IMR-90 (cell line): ENCODE measurements at regions not wholly inside any gene's neighbourhood (a gene's known extent, or its start where the extent isn't known, plus 50 kb on each side); places are given as distances from the start of the nearest gene placed in this dataset.

ENCODE experiments used
- ATAC-seq: fragments of 200-7000 bp; cut with Tn5 transposase; 2 replicates; pipeline ENCODE4 v1.9.1; 2020; ENCODE audit warnings: low read depth, mild to moderate bottlenecking, moderate library complexity
- BruUV-seq: library from RNA; stranded (reverse); fragments of 400-500 nt; replicated peaks from 2 replicates; lab custom pipeline; 2021; lab: Mats Ljungman, UMichigan
- CTCF ChIA-PET: fragments of 300-600 bp; formaldehyde crosslinking; extraction: SDS; loops from one replicate; lab custom pipeline; 2021; ENCODE audit warnings: antibody characterized with exemption; lab: Yijun Ruan, JAX
- POLR2A ChIA-PET: fragments of 300-600 bp; sonication (Branson Sonifier 250); formaldehyde crosslinking; loops from one replicate; lab custom pipeline; 2022; ENCODE audit warnings: antibody characterized with exemption; ENCODE audit not compliant: unreplicated experiment; lab: Charles Lee
- DNase-seq: peaks from one replicate; pipeline ENCODE4 v3.0.0; 2013
- H2AFZ ChIP-seq: replicated peaks from 2 replicates; pipeline ENCODE3; 2013; ENCODE audit warnings: low read length, mild to moderate bottlenecking; ENCODE audit not compliant: poor library complexity
- H2AK5ac ChIP-seq: 2 replicates; pipeline ENCODE4 v1.6.1; 2013; ENCODE audit warnings: low read depth, low read length, inconsistent platforms
- H2AK9ac ChIP-seq: replicated peaks from 2 replicates; pipeline ENCODE3; 2013; ENCODE audit warnings: mild to moderate bottlenecking, low read depth, low read length, moderate library complexity; ENCODE audit not compliant: poor library complexity
- H2BK120ac ChIP-seq: 2 replicates; pipeline ENCODE4 v1.6.1; 2013; ENCODE audit warnings: low read depth, low read length, inconsistent platforms
- H2BK15ac ChIP-seq: 3 replicates; pipeline ENCODE4 v1.6.1; 2013; ENCODE audit warnings: low read depth, low read length, inconsistent platforms
- H2BK20ac ChIP-seq: 2 replicates; pipeline ENCODE4 v1.6.1; 2013; ENCODE audit warnings: low read depth, mild to moderate bottlenecking, inconsistent platforms, low read length, moderate library complexity
- H2BK5ac ChIP-seq: 2 replicates; pipeline ENCODE4 v1.6.1; 2013; ENCODE audit warnings: mild to moderate bottlenecking, low read depth, low read length, inconsistent platforms; ENCODE audit not compliant: poor library complexity, severe bottlenecking
- H3K14ac ChIP-seq: replicated peaks from 2 replicates; pipeline ENCODE4 v1.6.1; 2013; ENCODE audit warnings: low read depth, low read length, inconsistent platforms
- H3K18ac ChIP-seq: 2 replicates; pipeline ENCODE4 v1.6.1; 2013; ENCODE audit warnings: low read depth, low read length, control low read depth
- H3K23ac ChIP-seq: 2 replicates; pipeline ENCODE4 v1.6.1; 2013; ENCODE audit warnings: low read depth, low read length, inconsistent platforms
- H3K27ac ChIP-seq: 2 replicates; pipeline ENCODE4 v1.5.1; 2013; ENCODE audit warnings: mild to moderate bottlenecking, control low read depth, low read length; ENCODE audit not compliant: insufficient read depth
- H3K27me3 ChIP-seq: 2 replicates; pipeline ENCODE4 v1.6.1; 2013; ENCODE audit warnings: low read length; ENCODE audit not compliant: control insufficient read depth, insufficient read depth
- H3K36me3 ChIP-seq: 2 replicates; pipeline ENCODE4 v1.6.1; 2013; ENCODE audit warnings: low read length, mixed read lengths; ENCODE audit not compliant: control insufficient read depth, insufficient read depth
- H3K4ac ChIP-seq: 2 replicates; pipeline ENCODE4 v1.6.1; 2013; ENCODE audit warnings: low read depth, low read length, inconsistent platforms
- H3K4me1 ChIP-seq: 2 replicates; pipeline ENCODE4 v1.6.1; 2013; ENCODE audit warnings: low read length, mixed read lengths; ENCODE audit not compliant: control insufficient read depth, insufficient read depth
- H3K4me2 ChIP-seq: 2 replicates; pipeline ENCODE4 v1.6.1; 2013; ENCODE audit warnings: low read depth, mild to moderate bottlenecking, control low read depth, low read length, moderate library complexity
- H3K4me3 ChIP-seq: 2 replicates; pipeline ENCODE4 v1.5.1; 2013; ENCODE audit warnings: low read depth, mild to moderate bottlenecking, control low read depth, low read length, moderate library complexity; ENCODE audit not compliant: insufficient read depth
- H3K56ac ChIP-seq: 2 replicates; pipeline ENCODE4 v1.6.1; 2013; ENCODE audit warnings: low read length, inconsistent platforms; ENCODE audit not compliant: insufficient read depth; ENCODE audit errors: extremely low read depth
- H3K79me1 ChIP-seq, 2 experiments: 2 replicates each; pipeline ENCODE4 v1.6.1; 2013; ENCODE audit warnings: low read length in 2 of 2, inconsistent platforms in 1 of 2, low read depth in 1 of 2
- H3K9ac ChIP-seq: 2 replicates; pipeline ENCODE4 v1.6.1; 2013; ENCODE audit warnings: low read depth, low read length, control low read depth
- H3K9me1 ChIP-seq: 2 replicates; pipeline ENCODE4 v1.6.1; 2013; ENCODE audit warnings: low read length, inconsistent platforms; ENCODE audit not compliant: insufficient read depth
- H3K9me3 ChIP-seq: 2 replicates; pipeline ENCODE4 v1.6.1; 2013; ENCODE audit warnings: low read length; ENCODE audit not compliant: control insufficient read depth, insufficient read depth
- H4K20me1 ChIP-seq: 2 replicates; pipeline ENCODE4 v1.6.1; 2013; ENCODE audit warnings: low read length, inconsistent platforms; ENCODE audit not compliant: insufficient read depth
- H4K5ac ChIP-seq: 2 replicates; pipeline ENCODE4 v1.6.1; 2013; ENCODE audit warnings: mild to moderate bottlenecking, low read depth, low read length, control low read depth
- H4K8ac ChIP-seq, 2 experiments: 2 replicates each; pipeline ENCODE4 v1.6.1; 2013; ENCODE audit warnings: low read depth in 2 of 2, low read length in 2 of 2, control low read depth in 1 of 2, inconsistent platforms in 1 of 2
- H4K91ac ChIP-seq: 2 replicates; pipeline ENCODE4 v1.6.1; 2013; ENCODE audit warnings: low read depth, low read length, inconsistent platforms; ENCODE audit not compliant: insufficient read depth
- BHLHE40 ChIP-seq: fragments of 150-350 bp; IDR thresholded peaks from 2 replicates; pipeline ENCODE4 v1.6.1; 2016; ENCODE audit warnings: mild to moderate bottlenecking, low read depth, low read length
- CEBPB ChIP-seq: IDR thresholded peaks from 2 replicates; pipeline ENCODE4 v1.6.1; 2012; ENCODE audit warnings: low read depth, low read length, improper control_type of control experiment
- CHD1 ChIP-seq: IDR thresholded peaks from 2 replicates; pipeline ENCODE4 v1.6.1; 2012; ENCODE audit warnings: low read depth, low read length, improper control_type of control experiment
- FOS ChIP-seq: fragments of 150-350 bp; IDR thresholded peaks from 2 replicates; pipeline ENCODE4 v1.6.1; 2016; ENCODE audit warnings: low read depth, low read length
- MAFK ChIP-seq: IDR thresholded peaks from 2 replicates; pipeline ENCODE4 v1.6.1; 2012; ENCODE audit warnings: low read depth, low read length, improper control_type of control experiment
- MAZ ChIP-seq: IDR thresholded peaks from 2 replicates; pipeline ENCODE4 v1.6.1; 2012; ENCODE audit warnings: low read depth, mild to moderate bottlenecking, low read length, improper control_type of control experiment, moderate library complexity, borderline replicate concordance
- MXI1 ChIP-seq: IDR thresholded peaks from 2 replicates; pipeline ENCODE4 v1.6.1; 2012; ENCODE audit warnings: low read depth, mild to moderate bottlenecking, low read length, moderate library complexity, borderline replicate concordance
- NFE2L2 ChIP-seq: fragments of 150-350 bp; IDR thresholded peaks from 2 replicates; pipeline ENCODE4 v1.6.1; 2016; ENCODE audit warnings: low read depth, mild to moderate bottlenecking, low read length
- POLR2A ChIP-seq: IDR thresholded peaks from 2 replicates; pipeline ENCODE4 v1.6.1; 2012; ENCODE audit warnings: mild to moderate bottlenecking, low read depth, low read length
- RAD21 ChIP-seq: IDR thresholded peaks from 2 replicates; pipeline ENCODE4 v1.6.1; 2012; ENCODE audit warnings: low read length, improper control_type of control experiment
- RCOR1 ChIP-seq: IDR thresholded peaks from 2 replicates; pipeline ENCODE4 v1.6.1; 2012; ENCODE audit warnings: mild to moderate bottlenecking, low read length, improper control_type of control experiment; ENCODE audit not compliant: insufficient replicate concordance
- RFX5 ChIP-seq: IDR thresholded peaks from 2 replicates; pipeline ENCODE4 v1.8.0; 2012; ENCODE audit warnings: low read depth, mild to moderate bottlenecking, low read length, moderate library complexity
- SMC3 ChIP-seq: fragments of 150-350 bp; IDR thresholded peaks from 2 replicates; pipeline ENCODE4 v1.6.1; 2016; ENCODE audit warnings: low read depth, mild to moderate bottlenecking, antibody characterized with exemption, low read length, moderate library complexity
- WGBS, 2 experiments: methylation state at CpG; one replicate each; pipeline versions ENCODE4 v1.1.5 to v1.1.7; 2013; ENCODE audit warnings: missing lambda C conversion rate in 2 of 2; ENCODE audit not compliant: insufficient read length in 1 of 2; ENCODE audit errors: extremely low coverage in 2 of 2; 5-methylcytosine and 5-hydroxymethylcytosine counted together
- dilution Hi-C: fragments of 300-500 bp; cut with HindIII; formaldehyde crosslinking; loops from one replicate; pipeline ENCODE4 v1.14.3; 2018; ENCODE audit warnings: low sequenced_read_pairs; ENCODE audit not compliant: unreplicated experiment
- in situ Hi-C: fragments of 300-500 bp; cut with MboI; formaldehyde crosslinking; loops from 3 replicates; pipeline ENCODE4 v1.14.3; 2019; ENCODE audit warnings: low sequenced_read_pairs, inconsistent platforms, mixed read lengths
- intact Hi-C: fragments of 100-400 bp; cut with micrococcal nuclease; formaldehyde crosslinking; loops from 2 replicates; pipeline ENCODE4 v1.10.0; 2022
- TF ChIP-seq, protein P1 (sequence below): conservative IDR thresholded peaks from 2 replicates; pipeline ENCODE4 v1.5.1; 2012; ENCODE audit warnings: mild to moderate bottlenecking, low read depth, low read length, improper control_type of control experiment
- TF ChIP-seq, protein P2 (sequence below): fragments of 150-350 bp; IDR thresholded peaks from 2 replicates; pipeline ENCODE4 v1.6.1; 2017; ENCODE audit warnings: mild to moderate bottlenecking, antibody characterized with exemption, low read length, low read depth

DNA sequence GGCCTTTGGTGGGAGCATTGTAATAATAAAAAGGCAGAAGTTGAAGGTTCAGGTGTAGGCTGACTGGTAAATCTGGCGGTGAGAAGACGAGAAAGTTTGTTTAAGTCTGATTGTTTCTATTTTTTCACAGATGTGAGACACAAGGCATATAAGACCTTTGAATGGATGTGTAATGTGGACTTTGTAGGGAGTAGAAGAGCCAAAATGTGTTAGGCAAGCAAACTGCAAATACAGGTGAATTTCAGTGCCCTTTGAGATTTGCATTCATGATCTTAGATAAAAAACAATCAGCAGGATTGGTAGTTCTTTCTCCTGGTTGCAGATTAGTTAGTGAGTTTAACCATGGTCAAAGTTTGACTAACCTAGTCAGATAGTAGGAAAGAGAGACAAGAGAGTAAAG, 238.9 kb downstream of the FRK start:
- H4K8ac ChIP-seq, result no peak overlapping the region
- H3K9me1 ChIP-seq, result no peaks in the 10 kb centered on the region
- H3K27me3 ChIP-seq, result no peaks in the 10 kb centered on the region
- H4K91ac ChIP-seq, result no peak overlapping the region
- ChIA-PET CTCF (no interaction called here), POLR2A (no interaction called here)
- peaks cover 3% of the 10 kb centered on the region; the same call in 1 of the 2 replicates for H3K9me3 ChIP-seq
- in situ Hi-C loops (no loop called here), intact Hi-C loops (no loop called here), dilution Hi-C loops (no loop called here)
- H3K4me2 ChIP-seq, result no peak overlapping the region
- no peak for TF ChIP-seq CEBPB
- TF ChIP-seq RCOR1, result no peak
- TF ChIP-seq RFX5, result no peak
- TF ChIP-seq POLR2A, result no peak
- TF ChIP-seq RAD21, result no peak
- TF ChIP-seq MAFK, result no peak
- no peak for TF ChIP-seq SMC3
- TF ChIP-seq, protein P1, sequence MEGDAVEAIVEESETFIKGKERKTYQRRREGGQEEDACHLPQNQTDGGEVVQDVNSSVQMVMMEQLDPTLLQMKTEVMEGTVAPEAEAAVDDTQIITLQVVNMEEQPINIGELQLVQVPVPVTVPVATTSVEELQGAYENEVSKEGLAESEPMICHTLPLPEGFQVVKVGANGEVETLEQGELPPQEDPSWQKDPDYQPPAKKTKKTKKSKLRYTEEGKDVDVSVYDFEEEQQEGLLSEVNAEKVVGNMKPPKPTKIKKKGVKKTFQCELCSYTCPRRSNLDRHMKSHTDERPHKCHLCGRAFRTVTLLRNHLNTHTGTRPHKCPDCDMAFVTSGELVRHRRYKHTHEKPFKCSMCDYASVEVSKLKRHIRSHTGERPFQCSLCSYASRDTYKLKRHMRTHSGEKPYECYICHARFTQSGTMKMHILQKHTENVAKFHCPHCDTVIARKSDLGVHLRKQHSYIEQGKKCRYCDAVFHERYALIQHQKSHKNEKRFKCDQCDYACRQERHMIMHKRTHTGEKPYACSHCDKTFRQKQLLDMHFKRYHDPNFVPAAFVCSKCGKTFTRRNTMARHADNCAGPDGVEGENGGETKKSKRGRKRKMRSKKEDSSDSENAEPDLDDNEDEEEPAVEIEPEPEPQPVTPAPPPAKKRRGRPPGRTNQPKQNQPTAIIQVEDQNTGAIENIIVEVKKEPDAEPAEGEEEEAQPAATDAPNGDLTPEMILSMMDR, result no peak
- TF ChIP-seq CHD1, result no peak
- no peak for TF ChIP-seq MXI1
- no peak for TF ChIP-seq MAZ
- TF ChIP-seq, protein P2, sequence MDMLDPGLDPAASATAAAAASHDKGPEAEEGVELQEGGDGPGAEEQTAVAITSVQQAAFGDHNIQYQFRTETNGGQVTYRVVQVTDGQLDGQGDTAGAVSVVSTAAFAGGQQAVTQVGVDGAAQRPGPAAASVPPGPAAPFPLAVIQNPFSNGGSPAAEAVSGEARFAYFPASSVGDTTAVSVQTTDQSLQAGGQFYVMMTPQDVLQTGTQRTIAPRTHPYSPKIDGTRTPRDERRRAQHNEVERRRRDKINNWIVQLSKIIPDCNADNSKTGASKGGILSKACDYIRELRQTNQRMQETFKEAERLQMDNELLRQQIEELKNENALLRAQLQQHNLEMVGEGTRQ, result no peak
- TF ChIP-seq NFE2L2, result no peak
- no peak for TF ChIP-seq FOS
- no peak for TF ChIP-seq BHLHE40
- 86% methylated on average over 2 of the region's 2 CpGs; no CpG with 5 or more reads in 1 of the 2 experiments for WGBS, 2 experiments
- BruUV-seq, result no TSS peak
- DNase-seq (no peak), ATAC-seq (no peak)
- H3K27ac ChIP-seq, result no peak overlapping the region
- no peaks in the 10 kb centered on the region for H3K36me3 ChIP-seq
- no peak overlapping the region for H3K4ac ChIP-seq
- H4K5ac ChIP-seq, result no peak overlapping the region
- H3K56ac ChIP-seq, result no peak overlapping the region
- no peak overlapping the region for H2BK5ac ChIP-seq
- H3K14ac ChIP-seq, result no peak overlapping the region
- no peaks in the 10 kb centered on the region for H3K79me1 ChIP-seq
- H3K4me3 ChIP-seq, result no peak overlapping the region
- H2AFZ ChIP-seq, result no peak overlapping the region
- no peaks in the 10 kb centered on the region for H4K20me1 ChIP-seq
- no peak overlapping the region for H2BK120ac ChIP-seq
- H3K18ac ChIP-seq, result no peak overlapping the region
- H3K4me1 ChIP-seq, result no peaks in the 10 kb centered on the region
- no peak overlapping the region for H2BK15ac ChIP-seq
- H3K9ac ChIP-seq, result no peak overlapping the region
- H2AK9ac ChIP-seq, result no peak overlapping the region
- no peak overlapping the region for H2BK20ac ChIP-seq
- no peak overlapping the region for H3K23ac ChIP-seq
- H2AK5ac ChIP-seq, result no peak overlapping the region
